Ascending aorta (tissue), 2 donors: ENCODE measurements at regions not wholly inside any gene's neighbourhood (a gene's known extent, or its start where the extent isn't known, plus 50 kb on each side); places are given as distances from the start of the nearest gene placed in this dataset.

Experiments used
- DNase-seq, 2 donors: peaks; one replicate each; pipeline ENCODE4 v3.0.0-alpha.2; 2019; ENCODE audit warnings: low spot score in 2 of 2
- H3K27ac ChIP-seq, 2 donors: fragments of 200-600 bp; sonication (generic); one replicate each; pipeline ENCODE4 v1.5.1; 2016 to 2017; ENCODE audit warnings: mild to moderate bottlenecking in 1 of 2
- H3K27me3 ChIP-seq: fragments of 200-600 bp; sonication (generic); one replicate; pipeline ENCODE4 v1.5.1; 2017
- H3K36me3 ChIP-seq, 2 donors: fragments of 200-600 bp; sonication (generic); one replicate each; pipeline ENCODE4 v1.5.1; 2016
- H3K4me1 ChIP-seq, 2 donors: fragments of 200-600 bp; sonication (generic); one replicate each; pipeline ENCODE4 v1.5.1; 2016 to 2017; ENCODE audit warnings: mild to moderate bottlenecking in 1 of 2
- H3K4me3 ChIP-seq, 2 donors: fragments of 200-600 bp; sonication (generic); one replicate each; pipeline ENCODE4 v1.5.1; 2016 to 2017; ENCODE audit warnings: mild to moderate bottlenecking in 1 of 2
- H3K9me3 ChIP-seq, 2 donors: fragments of 200-600 bp; sonication (generic); one replicate each; pipeline ENCODE4 v1.5.1; 2016
- intact Hi-C: fragments of 100-400 bp; cut with DNase I; formaldehyde crosslinking; loops from one replicate; pipeline ENCODE4 v1.15.1; 2023
- TF ChIP-seq, protein P1 (sequence below), 3 experiments: fragments of 200-600 bp in 2 of 3; fragments of 450-650 bp in 1 of 3; sonication (generic) in 2 of 3; IDR thresholded peaks; one replicate each; pipeline ENCODE4 v1.5.1; 2016 to 2019; ENCODE audit warnings: antibody characterized with exemption in 3 of 3, mild to moderate bottlenecking in 1 of 3, moderate library complexity in 1 of 3

- TF ChIP-seq, protein P1, sequence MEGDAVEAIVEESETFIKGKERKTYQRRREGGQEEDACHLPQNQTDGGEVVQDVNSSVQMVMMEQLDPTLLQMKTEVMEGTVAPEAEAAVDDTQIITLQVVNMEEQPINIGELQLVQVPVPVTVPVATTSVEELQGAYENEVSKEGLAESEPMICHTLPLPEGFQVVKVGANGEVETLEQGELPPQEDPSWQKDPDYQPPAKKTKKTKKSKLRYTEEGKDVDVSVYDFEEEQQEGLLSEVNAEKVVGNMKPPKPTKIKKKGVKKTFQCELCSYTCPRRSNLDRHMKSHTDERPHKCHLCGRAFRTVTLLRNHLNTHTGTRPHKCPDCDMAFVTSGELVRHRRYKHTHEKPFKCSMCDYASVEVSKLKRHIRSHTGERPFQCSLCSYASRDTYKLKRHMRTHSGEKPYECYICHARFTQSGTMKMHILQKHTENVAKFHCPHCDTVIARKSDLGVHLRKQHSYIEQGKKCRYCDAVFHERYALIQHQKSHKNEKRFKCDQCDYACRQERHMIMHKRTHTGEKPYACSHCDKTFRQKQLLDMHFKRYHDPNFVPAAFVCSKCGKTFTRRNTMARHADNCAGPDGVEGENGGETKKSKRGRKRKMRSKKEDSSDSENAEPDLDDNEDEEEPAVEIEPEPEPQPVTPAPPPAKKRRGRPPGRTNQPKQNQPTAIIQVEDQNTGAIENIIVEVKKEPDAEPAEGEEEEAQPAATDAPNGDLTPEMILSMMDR (IDR thresholded peaks at IDR 0.05): no peak
- intact Hi-C loops: no loop called here
- no peak overlapping the region for H3K4me3 ChIP-seq
- no peak overlapping the region for H3K27ac ChIP-seq
- DNase-seq: no peak
- no peaks in the 10 kb centered on the region for H3K4me1 ChIP-seq
- no peaks in the 10 kb centered on the region for H3K27me3 ChIP-seq
- H3K36me3 ChIP-seq: no peaks in the 10 kb centered on the region
- H3K9me3 ChIP-seq: no peaks in the 10 kb centered on the region
Observed at GRCh38 chr15:35857567-35858226, 311.7 kb upstream of the DPH6 start.

GRCh38 chr15:35858707-35859106 is 312.7 kb upstream of the DPH6 start:
- no peak for DNase-seq
- no peaks in the 10 kb centered on the region for H3K27me3 ChIP-seq
- H3K36me3 ChIP-seq: no peaks in the 10 kb centered on the region
- TF ChIP-seq, protein P1 (IDR thresholded peaks at IDR 0.05): no peak
- no peak overlapping the region for H3K27ac ChIP-seq
- H3K9me3 ChIP-seq: no peaks in the 10 kb centered on the region
- intact Hi-C loops: no loop called here
- H3K4me1 ChIP-seq: no peaks in the 10 kb centered on the region
- H3K4me3 ChIP-seq: no peak overlapping the region

GRCh38 chr15:35863655-35864054 is 317.7 kb upstream of the DPH6 start:
- no peak for DNase-seq
- Histone ChIP-seq H3K4me1 (no peaks in the 10 kb centered on the region), H3K27ac (no peak overlapping the region), H3K9me3 (no peaks in the 10 kb centered on the region), H3K4me3 (no peak overlapping the region), H3K27me3 (no peaks in the 10 kb centered on the region), H3K36me3 (no peaks in the 10 kb centered on the region)
- TF ChIP-seq, protein P1 (IDR thresholded peaks at IDR 0.05): no peak
- intact Hi-C loops: no loop called here

DNA sequence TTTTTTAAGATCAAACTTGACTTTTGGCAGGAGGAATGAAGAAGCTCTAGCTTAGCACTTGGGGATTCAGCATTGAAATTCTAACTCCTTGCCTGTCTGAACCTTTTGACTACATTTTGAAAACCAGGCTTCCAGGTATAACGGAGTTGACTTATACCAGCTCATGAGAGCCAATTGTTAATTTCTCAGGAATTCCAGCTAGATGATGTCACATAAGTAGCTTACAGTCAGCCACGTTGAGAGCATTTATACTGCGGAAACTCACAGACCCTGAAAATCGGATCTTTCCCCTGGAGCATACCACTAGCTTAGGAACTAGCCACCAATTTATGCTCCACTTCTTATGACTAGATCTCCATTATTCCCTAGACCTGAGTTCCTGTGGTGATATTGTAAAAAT is 321.4 kb upstream of the DPH6 start:
- TF ChIP-seq, protein P1 (IDR thresholded peaks at IDR 0.05): no peak
- H3K9me3 ChIP-seq: no peaks in the 10 kb centered on the region
- no peaks in the 10 kb centered on the region for H3K4me1 ChIP-seq
- H3K4me3 ChIP-seq: no peak overlapping the region
- DNase-seq: no peak
- H3K27me3 ChIP-seq: no peaks in the 10 kb centered on the region
- intact Hi-C loops: no loop called here
- H3K36me3 ChIP-seq: no peaks in the 10 kb centered on the region
- no peak overlapping the region for H3K27ac ChIP-seq

DNA sequence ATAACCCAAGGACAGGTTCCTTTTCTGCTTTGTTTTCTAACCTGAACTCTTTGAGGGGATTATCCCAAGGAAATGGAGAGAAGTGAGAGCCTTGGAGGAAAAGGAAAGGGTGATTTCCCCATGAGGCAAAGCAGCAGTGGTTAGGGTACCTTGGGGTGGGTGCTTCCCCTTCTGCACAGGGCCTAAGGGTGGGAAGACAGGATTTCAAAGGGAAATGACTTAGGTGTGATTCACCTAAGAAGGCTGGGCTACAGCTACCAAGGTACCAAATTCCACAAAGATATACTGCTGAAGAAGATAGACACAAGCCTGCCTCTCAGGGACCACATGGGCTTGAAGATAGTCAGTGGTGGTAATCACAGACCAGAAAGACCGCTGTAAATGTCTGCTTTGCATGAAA is 325.3 kb upstream of the DPH6 start:
- Histone ChIP-seq H3K36me3 (no peaks in the 10 kb centered on the region), H3K27me3 (no peaks in the 10 kb centered on the region), H3K4me1 (peaks cover 0 to 3% of the 10 kb centered on the region in 2 donors), H3K4me3 (no peak overlapping the region), H3K27ac (no peak overlapping the region), H3K9me3 (no peaks in the 10 kb centered on the region)
- intact Hi-C loops: no loop called here
- no peak for DNase-seq
- TF ChIP-seq, protein P1 (IDR thresholded peaks at IDR 0.05): no peak

- intact Hi-C loops: no loop called here
- Histone ChIP-seq H3K27ac (no peak overlapping the region), H3K36me3 (no peaks in the 10 kb centered on the region), H3K27me3 (no peaks in the 10 kb centered on the region), H3K9me3 (no peaks in the 10 kb centered on the region), H3K4me3 (no peak overlapping the region), H3K4me1 (peaks cover 0 to 3% of the 10 kb centered on the region in 2 donors)
- DNase-seq: no peak
- TF ChIP-seq, protein P1 (IDR thresholded peaks at IDR 0.05): no peak
Observed at GRCh38 chr15:35871812-35872211, 325.8 kb upstream of the DPH6 start.
